ENCODE measurements at regions not wholly inside any gene's neighbourhood (a gene's known extent, or its start where the extent isn't known, plus 50 kb on each side); places are given as distances from the start of the nearest gene placed in this dataset.

DNA sequence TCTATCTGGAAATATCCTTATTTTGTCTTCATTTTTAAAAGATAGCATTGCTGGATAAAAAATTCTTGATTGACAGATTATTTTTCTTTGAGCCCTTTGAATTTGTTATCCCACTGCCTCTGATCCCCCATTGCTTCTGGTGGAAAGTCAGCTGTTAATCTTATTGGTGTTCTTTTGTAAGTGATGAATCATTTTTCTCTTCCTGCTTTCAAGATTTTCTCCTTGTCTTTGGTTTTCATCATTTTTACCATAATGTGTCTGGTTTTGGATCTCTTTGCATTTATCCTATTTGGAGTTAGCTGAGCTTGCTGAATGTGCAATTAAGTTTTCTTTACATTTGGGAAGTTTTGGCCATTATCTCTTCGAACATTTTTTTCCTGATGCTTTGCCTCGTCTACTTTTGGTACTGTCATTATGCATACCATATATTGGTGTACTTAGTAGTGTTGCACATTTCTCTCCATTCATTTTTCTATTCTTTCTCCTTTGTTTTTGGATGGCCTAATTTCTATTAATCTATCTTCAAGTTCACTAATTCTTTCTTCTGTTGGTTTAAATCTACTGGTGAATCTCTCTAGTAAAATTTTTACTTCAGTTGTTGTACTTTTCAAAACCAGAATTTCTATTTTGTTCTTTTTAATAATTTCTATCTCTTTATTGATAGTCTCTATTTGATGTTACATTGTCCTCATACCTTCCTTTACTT is 440.0 kb upstream of the PROK2 start:
- TF ChIP-seq, protein P1, sequence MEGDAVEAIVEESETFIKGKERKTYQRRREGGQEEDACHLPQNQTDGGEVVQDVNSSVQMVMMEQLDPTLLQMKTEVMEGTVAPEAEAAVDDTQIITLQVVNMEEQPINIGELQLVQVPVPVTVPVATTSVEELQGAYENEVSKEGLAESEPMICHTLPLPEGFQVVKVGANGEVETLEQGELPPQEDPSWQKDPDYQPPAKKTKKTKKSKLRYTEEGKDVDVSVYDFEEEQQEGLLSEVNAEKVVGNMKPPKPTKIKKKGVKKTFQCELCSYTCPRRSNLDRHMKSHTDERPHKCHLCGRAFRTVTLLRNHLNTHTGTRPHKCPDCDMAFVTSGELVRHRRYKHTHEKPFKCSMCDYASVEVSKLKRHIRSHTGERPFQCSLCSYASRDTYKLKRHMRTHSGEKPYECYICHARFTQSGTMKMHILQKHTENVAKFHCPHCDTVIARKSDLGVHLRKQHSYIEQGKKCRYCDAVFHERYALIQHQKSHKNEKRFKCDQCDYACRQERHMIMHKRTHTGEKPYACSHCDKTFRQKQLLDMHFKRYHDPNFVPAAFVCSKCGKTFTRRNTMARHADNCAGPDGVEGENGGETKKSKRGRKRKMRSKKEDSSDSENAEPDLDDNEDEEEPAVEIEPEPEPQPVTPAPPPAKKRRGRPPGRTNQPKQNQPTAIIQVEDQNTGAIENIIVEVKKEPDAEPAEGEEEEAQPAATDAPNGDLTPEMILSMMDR (conservative IDR thresholded peaks at IDR 0.05; ENCODE audit: low read depth, low read length): no peak
- TF ChIP-seq EZH2 (IDR thresholded peaks at IDR 0.05; ENCODE audit: borderline replicate concordance, low read depth, low read length, poor library complexity, severe bottlenecking): no peak

GRCh38 chr3:72223628-72224027 is 438.7 kb upstream of the PROK2 start:
- no peaks in the 10 kb centered on the region for H3K4me1 ChIP-seq (ENCODE audit: insufficient read depth, low read length, poor library complexity, severe bottlenecking)
- intact Hi-C loops (cut with micrococcal nuclease; ENCODE audit: unreplicated experiment): no loop called here
- no peak overlapping the region for H3K4me3 ChIP-seq (ENCODE audit: low read depth, low read length, poor library complexity, severe bottlenecking)
- POLR2A ChIA-PET (ENCODE audit: low non-redundant PET): no interaction called here
- H3K36me3 ChIP-seq (ENCODE audit: insufficient read depth, low read length, poor library complexity, severe bottlenecking): no peaks in the 10 kb centered on the region
- H3K27me3 ChIP-seq (replicated peaks; ENCODE audit: insufficient read depth, low read depth, low read length, poor library complexity): no peaks in the 10 kb centered on the region
- H3K27ac ChIP-seq (ENCODE audit: low read depth, low read length, poor library complexity, severe bottlenecking): no peak overlapping the region
- peaks cover 14% of the 10 kb centered on the region for H3K9me3 ChIP-seq (ENCODE audit: low read depth, low read length, poor library complexity, severe bottlenecking)
- no peak for DNase-seq (ENCODE audit: low spot score)
- no peak for TF ChIP-seq EZH2 (IDR thresholded peaks at IDR 0.05; ENCODE audit: borderline replicate concordance, low read depth, low read length, poor library complexity, severe bottlenecking)
- TF ChIP-seq, protein P1 (conservative IDR thresholded peaks at IDR 0.05; ENCODE audit: low read depth, low read length): no peak
- CTCF ChIA-PET: no interaction called here
- no TSS peak for BruUV-seq (replicated peaks)

More for the DNA sequence above, 440.0 kb upstream of the PROK2 start:
- CTCF ChIA-PET: no interaction called here
- Histone ChIP-seq H3K4me1 (ENCODE audit: insufficient read depth, low read length, poor library complexity, severe bottlenecking) (no peaks in the 10 kb centered on the region), H3K27ac (ENCODE audit: low read depth, low read length, poor library complexity, severe bottlenecking) (no peak overlapping the region), H3K4me3 (ENCODE audit: low read depth, low read length, poor library complexity, severe bottlenecking) (no peak overlapping the region), H3K36me3 (ENCODE audit: insufficient read depth, low read length, poor library complexity, severe bottlenecking) (no peaks in the 10 kb centered on the region), H3K9me3 (ENCODE audit: low read depth, low read length, poor library complexity, severe bottlenecking) (peaks cover 14% of the 10 kb centered on the region), H3K27me3 (replicated peaks; ENCODE audit: insufficient read depth, low read depth, low read length, poor library complexity) (no peaks in the 10 kb centered on the region)
- POLR2A ChIA-PET (ENCODE audit: low non-redundant PET): no interaction called here
- intact Hi-C loops (cut with micrococcal nuclease; ENCODE audit: unreplicated experiment): no loop called here
- DNase-seq (ENCODE audit: low spot score): no peak
- no TSS peak for BruUV-seq (replicated peaks)

DNA sequence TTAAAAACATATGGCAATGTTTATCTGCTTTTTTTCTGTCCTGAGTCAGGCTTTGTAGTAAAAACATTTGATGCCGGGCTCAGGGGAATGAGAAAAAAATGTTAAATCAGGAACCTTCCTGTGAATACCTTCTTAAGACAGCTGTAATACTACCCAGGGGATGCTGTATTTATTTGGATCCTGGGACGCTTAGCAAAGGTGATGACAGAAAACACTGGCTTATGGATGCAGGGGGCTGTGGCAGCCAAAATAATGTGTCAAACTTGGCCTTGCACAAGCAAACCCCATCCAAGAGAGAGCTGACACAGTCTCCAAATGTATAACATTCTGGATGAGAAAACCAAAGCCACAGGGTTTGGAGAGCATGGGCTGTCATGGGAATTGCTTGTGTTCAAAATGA is 438.2 kb upstream of the PROK2 start:
- H3K27me3 ChIP-seq (replicated peaks; ENCODE audit: insufficient read depth, low read depth, low read length, poor library complexity): no peaks in the 10 kb centered on the region
- H3K4me3 ChIP-seq (ENCODE audit: low read depth, low read length, poor library complexity, severe bottlenecking): no peak overlapping the region
- no peak for DNase-seq (ENCODE audit: low spot score)
- H3K27ac ChIP-seq (ENCODE audit: low read depth, low read length, poor library complexity, severe bottlenecking): no peak overlapping the region
- CTCF ChIA-PET: no interaction called here
- POLR2A ChIA-PET (ENCODE audit: low non-redundant PET): no interaction called here
- no peaks in the 10 kb centered on the region for H3K36me3 ChIP-seq (ENCODE audit: insufficient read depth, low read length, poor library complexity, severe bottlenecking)
- no peaks in the 10 kb centered on the region for H3K4me1 ChIP-seq (ENCODE audit: insufficient read depth, low read length, poor library complexity, severe bottlenecking)
- no TSS peak for BruUV-seq (replicated peaks)
- intact Hi-C loops (cut with micrococcal nuclease; ENCODE audit: unreplicated experiment): no loop called here
- peaks cover 14% of the 10 kb centered on the region for H3K9me3 ChIP-seq (ENCODE audit: low read depth, low read length, poor library complexity, severe bottlenecking)
- TF ChIP-seq, protein P1 (conservative IDR thresholded peaks at IDR 0.05; ENCODE audit: low read depth, low read length): no peak
- TF ChIP-seq EZH2 (IDR thresholded peaks at IDR 0.05; ENCODE audit: borderline replicate concordance, low read depth, low read length, poor library complexity, severe bottlenecking): no peak
